SK-N-SH (cell line): ENCODE measurements at regions not wholly inside any gene's neighbourhood (a gene's known extent, or its start where the extent isn't known, plus 50 kb on each side); places are given as distances from the start of the nearest gene placed in this dataset.

ENCODE experiments used
- CTCF ChIA-PET: fragments of 300-600, 350-600 bp; formaldehyde crosslinking; extraction: SDS; loops from one replicate; lab custom pipeline; 2021; lab: Yijun Ruan, JAX
- POLR2A ChIA-PET: fragments of 350-600 bp; sonication (Branson Sonifier 250); formaldehyde crosslinking; extraction: SDS; loops from one replicate; lab custom pipeline; 2020; ENCODE audit warnings: antibody characterized with exemption, inconsistent platforms; lab: Yijun Ruan, JAX
- DNase-seq: peaks from one replicate; pipeline ENCODE4 v3.0.0; 2012
- H2AFZ ChIP-seq: fragments of 200-600 bp; sonication (generic); 2 replicates; pipeline ENCODE4 v1.8.1; 2016; ENCODE audit warnings: antibody characterized with exemption, mild to moderate bottlenecking, low read depth
- H3F3A ChIP-seq: fragments of 200-600 bp; sonication (generic); replicated peaks from 2 replicates; pipeline ENCODE3; 2016; ENCODE audit warnings: antibody characterized with exemption, mild to moderate bottlenecking; ENCODE audit not compliant: insufficient read depth
- H3K27ac ChIP-seq, 2 experiments: fragments of 200-500 bp in 1 of 2; fragments of 200-600 bp in 1 of 2; sonication (Bioruptor generic) in 1 of 2; sonication (generic), shearing (Covaris generic) in 1 of 2; 2 replicates each; pipeline versions ENCODE4 v1.5.1 to v1.6.1; 2014 to 2016; ENCODE audit warnings: low read depth in 2 of 2, inconsistent platforms in 1 of 2, low read length in 1 of 2, mild to moderate bottlenecking in 1 of 2, mixed read lengths in 1 of 2
- H3K27me3 ChIP-seq: fragments of 200-600 bp; sonication (generic), shearing (Covaris generic); 2 replicates; pipeline ENCODE4 v1.6.1; 2016; ENCODE audit warnings: mixed run types; ENCODE audit not compliant: insufficient read depth
- H3K36me3 ChIP-seq, 2 experiments: fragments of 200-500 bp in 1 of 2; fragments of 200-600 bp in 1 of 2; sonication (Bioruptor generic) in 1 of 2; sonication (generic) in 1 of 2; replicated peaks in 1 of 2; 2 replicates each; pipeline versions ENCODE3 to v1.5.1; 2014 to 2016; ENCODE audit warnings: low read length in 1 of 2, mild to moderate bottlenecking in 1 of 2; ENCODE audit not compliant: insufficient read depth in 2 of 2, control insufficient read depth in 1 of 2
- H3K4me1 ChIP-seq, 2 experiments: fragments of 200-500 bp in 1 of 2; fragments of 200-600 bp in 1 of 2; sonication (Bioruptor generic) in 1 of 2; sonication (generic), shearing (Covaris generic) in 1 of 2; 2 replicates each; pipeline versions ENCODE4 v1.5.1 to v1.6.1; 2014 to 2016; ENCODE audit warnings: low read depth in 1 of 2, low read length in 1 of 2, mixed run types in 1 of 2; ENCODE audit not compliant: insufficient read depth in 2 of 2, control insufficient read depth in 1 of 2
- H3K4me2 ChIP-seq: fragments of 200-600 bp; sonication (generic), shearing (Covaris generic); 2 replicates; pipeline ENCODE4 v1.6.1; 2017; ENCODE audit warnings: mixed run types
- H3K4me3 ChIP-seq, 2 experiments: fragments of 200-500 bp in 1 of 2; fragments of 200-600 bp in 1 of 2; sonication (Bioruptor generic) in 1 of 2; sonication (generic), shearing (Covaris generic) in 1 of 2; 2 replicates each; pipeline versions ENCODE4 v1.5.1 to v1.8.1; 2014 to 2016; ENCODE audit warnings: low read depth in 2 of 2, inconsistent platforms in 1 of 2, low read length in 1 of 2, mild to moderate bottlenecking in 1 of 2, mixed read lengths in 1 of 2, moderate library complexity in 1 of 2
- H3K79me2 ChIP-seq: fragments of 200-600 bp; sonication (generic); 2 replicates; pipeline ENCODE4 v1.8.1; 2017; ENCODE audit warnings: mild to moderate bottlenecking; ENCODE audit not compliant: insufficient read depth
- H3K9ac ChIP-seq: fragments of 200-600 bp; sonication (generic); 2 replicates; pipeline ENCODE4 v1.6.1; 2017; ENCODE audit warnings: mixed run types
- H3K9me2 ChIP-seq: fragments of 200-600 bp; sonication (generic); 2 replicates; pipeline ENCODE4 v1.6.1; 2017; ENCODE audit warnings: mixed run types
- H3K9me3 ChIP-seq: fragments of 200-600 bp; sonication (generic); 2 replicates; pipeline ENCODE4 v1.6.1; 2017; ENCODE audit warnings: mixed run types, mild to moderate bottlenecking, moderate library complexity
- H4K20me1 ChIP-seq: fragments of 200-600 bp; sonication (generic); 2 replicates; pipeline ENCODE4 v1.6.1; 2017; ENCODE audit warnings: mild to moderate bottlenecking, mixed run types; ENCODE audit not compliant: insufficient read depth
- ELF1 ChIP-seq: IDR thresholded peaks from 2 replicates; pipeline ENCODE4 v1.4.0; 2012
- EZH2phosphoT487 ChIP-seq: fragments of 200-600 bp; sonication (generic); IDR thresholded peaks from 2 replicates; pipeline ENCODE4 v1.6.1; 2017; ENCODE audit warnings: low read depth, mixed run types, mild to moderate bottlenecking, antibody characterized with exemption, moderate library complexity, borderline replicate concordance
- FOSL2 ChIP-seq: IDR thresholded peaks from 2 replicates; pipeline ENCODE4 v1.4.0; 2012; ENCODE audit warnings: low read depth, mild to moderate bottlenecking, moderate library complexity, borderline replicate concordance
- FOXM1 ChIP-seq: IDR thresholded peaks from 2 replicates; pipeline ENCODE4 v1.4.0; 2012; ENCODE audit warnings: low read depth, mild to moderate bottlenecking
- MEF2A ChIP-seq: IDR thresholded peaks from 2 replicates; pipeline ENCODE4 v1.4.0; 2012; ENCODE audit warnings: low read depth, borderline replicate concordance
- NRF1 ChIP-seq: IDR thresholded peaks from 2 replicates; pipeline ENCODE4 v1.6.1; 2012; ENCODE audit warnings: low read depth, mild to moderate bottlenecking, low read length
- RAD21 ChIP-seq: IDR thresholded peaks from 2 replicates; pipeline ENCODE4 v1.6.1; 2012; ENCODE audit warnings: mild to moderate bottlenecking, low read length
- RCOR1 ChIP-seq: fragments of 150-350 bp; IDR thresholded peaks from 2 replicates; pipeline ENCODE4 v1.6.1; 2017; ENCODE audit warnings: antibody characterized with exemption, low read length
- REST ChIP-seq: IDR thresholded peaks from 2 replicates; pipeline ENCODE4 v1.6.1; 2012; ENCODE audit warnings: mild to moderate bottlenecking, low read depth, low read length, moderate library complexity
- SIN3A ChIP-seq: IDR thresholded peaks from 2 replicates; pipeline ENCODE4 v1.6.1; 2012; ENCODE audit warnings: low read depth, mild to moderate bottlenecking, low read length, moderate library complexity, borderline replicate concordance
- SMC3 ChIP-seq: IDR thresholded peaks from 2 replicates; pipeline ENCODE4 v1.6.1; 2012; ENCODE audit warnings: low read depth, low read length, improper control_type of control experiment
- TAF1 ChIP-seq: IDR thresholded peaks from 2 replicates; pipeline ENCODE4 v1.6.1; 2012; ENCODE audit warnings: low read depth, mild to moderate bottlenecking, low read length, moderate library complexity, borderline replicate concordance
- TCF12 ChIP-seq: IDR thresholded peaks from 2 replicates; pipeline ENCODE4 v1.4.0; 2012
- WGBS: methylation state at CpG from one replicate; pipeline ENCODE4 v1.1.6; 2017; ENCODE audit warnings: low lambda C conversion rate; 5-methylcytosine and 5-hydroxymethylcytosine counted together
- TF ChIP-seq, protein P1 (sequence below): fragments of 200-600 bp; sonication (generic); IDR thresholded peaks from 2 replicates; pipeline ENCODE4 v1.6.1; 2017; ENCODE audit warnings: antibody characterized with exemption, mild to moderate bottlenecking, moderate library complexity
- TF ChIP-seq, protein P2 (sequence below): fragments of 150-350 bp; IDR thresholded peaks from 2 replicates; pipeline ENCODE4 v1.6.1; 2016; ENCODE audit warnings: mild to moderate bottlenecking, low read depth, low read length

DNA sequence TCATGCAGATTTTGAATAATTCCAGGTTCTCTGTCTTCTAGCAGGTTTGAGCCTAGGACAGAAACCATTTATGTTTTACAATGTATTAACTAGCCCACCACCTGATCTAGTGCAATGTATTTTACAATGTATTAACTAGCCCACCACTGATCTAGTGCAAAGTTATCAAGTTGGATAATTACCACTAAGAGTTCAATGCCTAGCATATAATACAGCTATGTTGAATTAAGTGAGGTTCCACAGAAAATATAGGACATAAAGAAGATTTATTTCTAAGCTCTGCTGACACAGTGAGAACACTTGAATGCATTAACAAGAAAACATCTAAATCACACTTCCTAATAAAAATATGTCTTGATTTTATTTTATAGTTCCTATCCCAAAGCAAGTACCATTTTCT lies 854.6 kb upstream of the NEGR1 start:
- DNase-seq = no peak
- Histone ChIP-seq H2AFZ (no peak overlapping the region), H4K20me1 (no peaks in the 10 kb centered on the region), H3K9me2 (no peaks in the 10 kb centered on the region), H3K27ac (no peak overlapping the region), H3K27me3 (no peaks in the 10 kb centered on the region), H3K4me2 (no peak overlapping the region), H3F3A (no peaks in the 10 kb centered on the region), H3K4me3 (no peak overlapping the region), H3K9ac (no peak overlapping the region), H3K36me3 (no peaks in the 10 kb centered on the region), H3K79me2 (no peaks in the 10 kb centered on the region), H3K4me1 (no peaks in the 10 kb centered on the region), H3K9me3 (no peaks in the 10 kb centered on the region)
- CTCF ChIA-PET = interaction anchor here (0.7 kb wide), 1 partner anchor 311 kb away, joined by 3 read pairs; no protein-coding TSS in a partner anchor
- no peak for TF ChIP-seq RCOR1
- POLR2A ChIA-PET = no interaction called here

- ChIA-PET CTCF (no interaction called here), POLR2A (no interaction called here)
- H3K9me2 ChIP-seq = no peaks in the 10 kb centered on the region
- H3K9me3 ChIP-seq = no peaks in the 10 kb centered on the region; the same call in none of the 2 replicates
- H3K27me3 ChIP-seq = no peaks in the 10 kb centered on the region
- H3K4me3 ChIP-seq = no peak overlapping the region
- H3K27ac ChIP-seq = no peak overlapping the region
- H3K4me2 ChIP-seq = no peak overlapping the region
- no peaks in the 10 kb centered on the region for H3K4me1 ChIP-seq
- H2AFZ ChIP-seq = no peak overlapping the region
- no peak overlapping the region for H3K9ac ChIP-seq
- H3F3A ChIP-seq = no peaks in the 10 kb centered on the region
- 55% methylated on average over 2 of the region's 2 CpGs for WGBS
- no peaks in the 10 kb centered on the region for H3K79me2 ChIP-seq
- TF ChIP-seq FOXM1 (no peak), SIN3A (no peak)
- DNase-seq = no peak
- H4K20me1 ChIP-seq = no peaks in the 10 kb centered on the region
- H3K36me3 ChIP-seq = no peaks in the 10 kb centered on the region
Measured at GRCh38 chr1:73106931-73107330, 824.6 kb upstream of the NEGR1 start.

DNA sequence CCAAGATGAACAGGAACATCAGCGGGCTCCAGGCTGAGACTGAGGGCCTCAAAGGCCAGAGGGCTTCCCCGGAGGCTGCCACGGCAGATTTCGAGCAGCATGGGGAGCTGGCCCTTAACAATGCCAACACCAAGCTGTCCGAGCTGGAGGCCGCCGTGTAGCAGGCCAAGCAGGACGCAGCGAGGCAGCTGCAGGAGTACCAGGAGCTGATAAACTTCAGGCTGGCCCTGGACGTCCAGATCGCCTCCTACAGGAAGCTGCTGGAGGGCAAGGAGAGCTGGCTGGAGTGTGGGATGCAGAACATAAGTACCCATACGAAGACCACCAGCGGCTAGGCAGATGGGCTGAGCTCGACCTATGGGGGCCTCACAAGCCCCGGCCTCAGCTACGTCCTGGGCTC lies 823.4 kb upstream of the NEGR1 start:
- WGBS = 55% methylated on average over 3 of the region's 16 CpGs
- no peak overlapping the region for H3K27ac ChIP-seq
- no peaks in the 10 kb centered on the region for H3K4me1 ChIP-seq

More for the DNA sequence above, 823.4 kb upstream of the NEGR1 start:
- TF ChIP-seq NRF1 (no peak), REST (no peak), ELF1 (no peak), RAD21 (no peak), SMC3 (no peak), FOSL2 (no peak), EZH2phosphoT487 (no peak), TAF1 (no peak), TCF12 (no peak), MEF2A (no peak)
- TF ChIP-seq, protein P1, sequence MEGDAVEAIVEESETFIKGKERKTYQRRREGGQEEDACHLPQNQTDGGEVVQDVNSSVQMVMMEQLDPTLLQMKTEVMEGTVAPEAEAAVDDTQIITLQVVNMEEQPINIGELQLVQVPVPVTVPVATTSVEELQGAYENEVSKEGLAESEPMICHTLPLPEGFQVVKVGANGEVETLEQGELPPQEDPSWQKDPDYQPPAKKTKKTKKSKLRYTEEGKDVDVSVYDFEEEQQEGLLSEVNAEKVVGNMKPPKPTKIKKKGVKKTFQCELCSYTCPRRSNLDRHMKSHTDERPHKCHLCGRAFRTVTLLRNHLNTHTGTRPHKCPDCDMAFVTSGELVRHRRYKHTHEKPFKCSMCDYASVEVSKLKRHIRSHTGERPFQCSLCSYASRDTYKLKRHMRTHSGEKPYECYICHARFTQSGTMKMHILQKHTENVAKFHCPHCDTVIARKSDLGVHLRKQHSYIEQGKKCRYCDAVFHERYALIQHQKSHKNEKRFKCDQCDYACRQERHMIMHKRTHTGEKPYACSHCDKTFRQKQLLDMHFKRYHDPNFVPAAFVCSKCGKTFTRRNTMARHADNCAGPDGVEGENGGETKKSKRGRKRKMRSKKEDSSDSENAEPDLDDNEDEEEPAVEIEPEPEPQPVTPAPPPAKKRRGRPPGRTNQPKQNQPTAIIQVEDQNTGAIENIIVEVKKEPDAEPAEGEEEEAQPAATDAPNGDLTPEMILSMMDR = no peak
- TF ChIP-seq, protein P2, sequence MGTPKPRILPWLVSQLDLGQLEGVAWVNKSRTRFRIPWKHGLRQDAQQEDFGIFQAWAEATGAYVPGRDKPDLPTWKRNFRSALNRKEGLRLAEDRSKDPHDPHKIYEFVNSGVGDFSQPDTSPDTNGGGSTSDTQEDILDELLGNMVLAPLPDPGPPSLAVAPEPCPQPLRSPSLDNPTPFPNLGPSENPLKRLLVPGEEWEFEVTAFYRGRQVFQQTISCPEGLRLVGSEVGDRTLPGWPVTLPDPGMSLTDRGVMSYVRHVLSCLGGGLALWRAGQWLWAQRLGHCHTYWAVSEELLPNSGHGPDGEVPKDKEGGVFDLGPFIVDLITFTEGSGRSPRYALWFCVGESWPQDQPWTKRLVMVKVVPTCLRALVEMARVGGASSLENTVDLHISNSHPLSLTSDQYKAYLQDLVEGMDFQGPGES = no peak
- TF ChIP-seq, all 33 proteins: peak for 0
- H3K9ac ChIP-seq = no peak overlapping the region
- no peaks in the 10 kb centered on the region for H3K79me2 ChIP-seq
- H3K4me3 ChIP-seq = no peak overlapping the region
- H3K4me2 ChIP-seq = no peak overlapping the region
- no peaks in the 10 kb centered on the region for H3F3A ChIP-seq
- no peaks in the 10 kb centered on the region; the same call in none of the 2 replicates for H3K9me3 ChIP-seq
- H2AFZ ChIP-seq = no peak overlapping the region
- ChIA-PET CTCF (no interaction called here), POLR2A (no interaction called here)
- H4K20me1 ChIP-seq = no peaks in the 10 kb centered on the region
- no peaks in the 10 kb centered on the region for H3K9me2 ChIP-seq
- DNase-seq = no peak
- no peaks in the 10 kb centered on the region for H3K36me3 ChIP-seq
- no peaks in the 10 kb centered on the region for H3K27me3 ChIP-seq
